Adrenal gland (tissue), 5 donors: ENCODE measurements at regions not wholly inside any gene's neighbourhood (a gene's known extent, or its start where the extent isn't known, plus 50 kb on each side); places are given as distances from the start of the nearest gene placed in this dataset.

Source experiments
- CTCF ChIP-seq, 6 experiments: fragments of 450-650 bp in 4 of 6; fragments of 200-600 bp in 2 of 6; sonication (generic) in 1 of 6; IDR thresholded peaks; 1 replicate in 5 of 6; 2 replicates in 1 of 6; pipeline versions ENCODE4 v1.5.1 to v1.8.0; 2016 to 2021; ENCODE audit warnings: antibody characterized with exemption in 6 of 6, mild to moderate bottlenecking in 2 of 6, moderate library complexity in 1 of 6
- POLR2A ChIP-seq, 2 donors: fragments of 450-650 bp; IDR thresholded peaks; one replicate each; pipeline ENCODE4 v1.6.1; 2017; ENCODE audit warnings: antibody characterized with exemption in 2 of 2, mild to moderate bottlenecking in 2 of 2, moderate library complexity in 1 of 2
- donor health status: DM: no; HTN: no; CAD: no.

- no peak for TF ChIP-seq CTCF (IDR thresholded peaks at IDR 0.05)
- TF ChIP-seq POLR2A (IDR thresholded peaks at IDR 0.05): no peak
Observed at GRCh38 chr16:51473091-51473490, 322.0 kb upstream of the SALL1 start.
